ENCODE measurements at regions not wholly inside any gene's neighbourhood (a gene's known extent, or its start where the extent isn't known, plus 50 kb on each side); places are given as distances from the start of the nearest gene placed in this dataset.

- no peak overlapping the region for H3K4me3 ChIP-seq (ENCODE audit: low read depth, low read length)
- no peak for TF ChIP-seq CTCF (IDR thresholded peaks at IDR 0.05; ENCODE audit: insufficient read depth, low read length, missing control alignments)
- no peak for DNase-seq (ENCODE audit: low read depth, low spot score)
- CTCF ChIA-PET = interaction anchor here (1.0 kb wide), 1 partner anchor 23 kb away, joined by 3 read pairs; no protein-coding TSS in a partner anchor
- POLR2A ChIA-PET = no interaction called here
Measured at GRCh38 chr16:80346111-80346632, 194.6 kb upstream of the DYNLRB2 start.

- no peak for TF ChIP-seq CTCF (IDR thresholded peaks at IDR 0.05; ENCODE audit: insufficient read depth, low read length, missing control alignments)
- ChIA-PET POLR2A (no interaction called here), CTCF (no interaction called here)
- DNase-seq (ENCODE audit: low read depth, low spot score) = no peak
- no peak overlapping the region for H3K4me3 ChIP-seq (ENCODE audit: low read depth, low read length)
Measured at GRCh38 chr16:80345701-80346100, 195.1 kb upstream of the DYNLRB2 start.

- H3K4me3 ChIP-seq (ENCODE audit: low read depth, low read length) = no peak overlapping the region
- POLR2A ChIA-PET = no interaction called here
- no peak for TF ChIP-seq CTCF (IDR thresholded peaks at IDR 0.05; ENCODE audit: insufficient read depth, low read length, missing control alignments)
- CTCF ChIA-PET = no interaction called here
- DNase-seq (ENCODE audit: low read depth, low spot score) = no peak
Measured at GRCh38 chr16:80344570-80344969, 196.2 kb upstream of the DYNLRB2 start.

- ChIA-PET CTCF (no interaction called here), POLR2A (no interaction called here)
- no peak for TF ChIP-seq CTCF (IDR thresholded peaks at IDR 0.05; ENCODE audit: insufficient read depth, low read length, missing control alignments)
- H3K4me3 ChIP-seq (ENCODE audit: low read depth, low read length) = no peak overlapping the region
- DNase-seq (ENCODE audit: low read depth, low spot score) = no peak
Measured at GRCh38 chr16:80341263-80341662, 199.5 kb upstream of the DYNLRB2 start.

GRCh38 chr16:80337786-80338185 lies 203.0 kb upstream of the DYNLRB2 start:
- ChIA-PET CTCF (no interaction called here), POLR2A (no interaction called here)
- no peak overlapping the region for H3K4me3 ChIP-seq (ENCODE audit: low read depth, low read length)
- DNase-seq (ENCODE audit: low read depth, low spot score) = no peak
- no peak for TF ChIP-seq CTCF (IDR thresholded peaks at IDR 0.05; ENCODE audit: insufficient read depth, low read length, missing control alignments)

GRCh38 chr16:80330803-80331202 lies 210.0 kb upstream of the DYNLRB2 start:
- DNase-seq (ENCODE audit: low read depth, low spot score) = no peak
- H3K4me3 ChIP-seq (ENCODE audit: low read depth, low read length) = no peak overlapping the region
- POLR2A ChIA-PET = no interaction called here
- no peak for TF ChIP-seq CTCF (IDR thresholded peaks at IDR 0.05; ENCODE audit: insufficient read depth, low read length, missing control alignments)
- CTCF ChIA-PET = interaction anchor here (0.8 to 1.4 kb wide), 2 partner anchors 9 to 12 kb away, joined by 3 to 4 read pairs; no protein-coding TSS in a partner anchor

Measured in AG04449 (cell line).